Large intestine (tissue), 3 donors: ENCODE measurements at regions not wholly inside any gene's neighbourhood (a gene's known extent, or its start where the extent isn't known, plus 50 kb on each side); places are given as distances from the start of the nearest gene placed in this dataset.

Experiments
- DNase-seq, 2 donors: peaks; one replicate each; pipeline versions ENCODE4 v3.0.0 to v3.0.0-alpha.2; 2013
- H3K27ac ChIP-seq: one replicate; pipeline ENCODE4 v1.5.1; 2013; ENCODE audit warnings: low read length
- H3K27me3 ChIP-seq: 2 replicates; pipeline ENCODE4 v1.6.1; 2013; ENCODE audit warnings: low read length; ENCODE audit not compliant: control insufficient read depth, insufficient read depth
- H3K36me3 ChIP-seq: 2 replicates; pipeline ENCODE4 v1.6.1; 2013; ENCODE audit warnings: low read length; ENCODE audit not compliant: control insufficient read depth, insufficient read depth
- H3K4me1 ChIP-seq: one replicate; pipeline ENCODE4 v1.6.1; 2013; ENCODE audit warnings: low read length; ENCODE audit not compliant: control insufficient read depth, insufficient read depth
- H3K4me3 ChIP-seq: one replicate; pipeline ENCODE4 v1.5.1; 2013; ENCODE audit warnings: low read length
- H3K9me3 ChIP-seq: one replicate; pipeline ENCODE4 v1.6.1; 2013; ENCODE audit warnings: mild to moderate bottlenecking, low read depth, low read length, moderate library complexity; ENCODE audit not compliant: control insufficient read depth
- WGBS: methylation state at CpG from one replicate; pipeline ENCODE4 v1.1.5; 2013; ENCODE audit warnings: low lambda C conversion rate; ENCODE audit not compliant: insufficient coverage; 5-methylcytosine and 5-hydroxymethylcytosine counted together

- Histone ChIP-seq H3K27ac (peak overlapping the region; percentile 17), H3K36me3 (no peaks in the 10 kb centered on the region), H3K9me3 (no peaks in the 10 kb centered on the region), H3K27me3 (no peaks in the 10 kb centered on the region), H3K4me1 (no peaks in the 10 kb centered on the region), H3K4me3 (no peak overlapping the region)
- 13% methylated on average over 2 of the region's 9 CpGs for WGBS
- DNase-seq: no peak
Measured at GRCh38 chr11:128328955-128329551, 258.3 kb downstream of the ETS1 start.

GRCh38 chr11:128327274-128327673 lies 260.1 kb downstream of the ETS1 start:
- Histone ChIP-seq H3K9me3 (no peaks in the 10 kb centered on the region), H3K36me3 (no peaks in the 10 kb centered on the region), H3K4me1 (no peaks in the 10 kb centered on the region), H3K27ac (no peak overlapping the region), H3K27me3 (no peaks in the 10 kb centered on the region), H3K4me3 (no peak overlapping the region)
- DNase-seq: no peak
- WGBS: no CpG with 5 or more reads among the region's 4 CpGs

GRCh38 chr11:128326791-128327190 lies 260.6 kb downstream of the ETS1 start:
- no peaks in the 10 kb centered on the region for H3K9me3 ChIP-seq
- DNase-seq: no peak
- no peaks in the 10 kb centered on the region for H3K36me3 ChIP-seq
- no peaks in the 10 kb centered on the region for H3K27me3 ChIP-seq
- no peak overlapping the region for H3K4me3 ChIP-seq
- no CpG with 5 or more reads among the region's 7 CpGs for WGBS
- no peak overlapping the region for H3K27ac ChIP-seq
- no peaks in the 10 kb centered on the region for H3K4me1 ChIP-seq

GRCh38 chr11:128324531-128325141 lies 262.7 kb downstream of the ETS1 start:
- no peak overlapping the region for H3K27ac ChIP-seq
- no CpG with 5 or more reads among the region's 14 CpGs for WGBS

GRCh38 chr11:128324051-128324481 lies 263.3 kb downstream of the ETS1 start:
- H3K4me1 ChIP-seq: no peaks in the 10 kb centered on the region
- no peak overlapping the region for H3K4me3 ChIP-seq
- WGBS: no CpG with 5 or more reads among the region's 9 CpGs
- no peaks in the 10 kb centered on the region for H3K27me3 ChIP-seq
- no peak for DNase-seq
- no peaks in the 10 kb centered on the region for H3K36me3 ChIP-seq
- H3K27ac ChIP-seq: no peak overlapping the region
- H3K9me3 ChIP-seq: no peaks in the 10 kb centered on the region

More at GRCh38 chr11:128324531-128325141, 262.7 kb downstream of the ETS1 start:
- no peaks in the 10 kb centered on the region for H3K9me3 ChIP-seq
- H3K27me3 ChIP-seq: no peaks in the 10 kb centered on the region
- no peaks in the 10 kb centered on the region for H3K4me1 ChIP-seq
- DNase-seq: peak in 1 of 2 donors; percentile 18
- no peaks in the 10 kb centered on the region for H3K36me3 ChIP-seq
- H3K4me3 ChIP-seq: no peak overlapping the region

GRCh38 chr11:128323381-128323780 lies 264.0 kb downstream of the ETS1 start:
- no peaks in the 10 kb centered on the region for H3K9me3 ChIP-seq
- no peaks in the 10 kb centered on the region for H3K27me3 ChIP-seq
- no peak overlapping the region for H3K4me3 ChIP-seq
- no peak overlapping the region for H3K27ac ChIP-seq
- H3K36me3 ChIP-seq: no peaks in the 10 kb centered on the region
- no CpG with 5 or more reads among the region's 2 CpGs for WGBS
- no peaks in the 10 kb centered on the region for H3K4me1 ChIP-seq
- DNase-seq: peak in 1 of 2 donors; percentile 38

- no CpG with 5 or more reads among the region's 8 CpGs for WGBS
- Histone ChIP-seq H3K4me1 (no peaks in the 10 kb centered on the region), H3K4me3 (no peak overlapping the region), H3K27me3 (no peaks in the 10 kb centered on the region), H3K36me3 (no peaks in the 10 kb centered on the region), H3K9me3 (no peaks in the 10 kb centered on the region), H3K27ac (no peak overlapping the region)
- DNase-seq: no peak
Measured at GRCh38 chr11:128318856-128319474, 268.4 kb downstream of the ETS1 start.

GRCh38 chr11:128316541-128317227 lies 270.7 kb downstream of the ETS1 start:
- no peak for DNase-seq
- Histone ChIP-seq H3K4me1 (no peaks in the 10 kb centered on the region), H3K27me3 (no peaks in the 10 kb centered on the region), H3K9me3 (no peaks in the 10 kb centered on the region), H3K4me3 (no peak overlapping the region), H3K27ac (no peak overlapping the region), H3K36me3 (no peaks in the 10 kb centered on the region)
- WGBS: 80% methylated on average over 2 of the region's 4 CpGs

- 80% methylated on average over 1 of the region's 3 CpGs for WGBS
- Histone ChIP-seq H3K27ac (no peak overlapping the region), H3K4me3 (no peak overlapping the region), H3K27me3 (no peaks in the 10 kb centered on the region), H3K36me3 (no peaks in the 10 kb centered on the region), H3K4me1 (no peaks in the 10 kb centered on the region), H3K9me3 (no peaks in the 10 kb centered on the region)
- no peak for DNase-seq
Measured at GRCh38 chr11:128315933-128316332, 271.4 kb downstream of the ETS1 start.

- no peaks in the 10 kb centered on the region for H3K4me1 ChIP-seq
- H3K27me3 ChIP-seq: no peaks in the 10 kb centered on the region
- H3K27ac ChIP-seq: no peak overlapping the region
- no peaks in the 10 kb centered on the region for H3K36me3 ChIP-seq
- H3K4me3 ChIP-seq: no peak overlapping the region
- H3K9me3 ChIP-seq: no peaks in the 10 kb centered on the region
- no CpG with 5 or more reads among the region's 1 CpG for WGBS
- no peak for DNase-seq
Measured at GRCh38 chr11:128313931-128314330, 273.4 kb downstream of the ETS1 start.
